ENCODE measurements at regions not wholly inside any gene's neighbourhood (a gene's known extent, or its start where the extent isn't known, plus 50 kb on each side); places are given as distances from the start of the nearest gene placed in this dataset.

GRCh38 chrX:121781991-121782390 is 734.6 kb downstream of the GLUD2 start:
- DNase-seq, result no peak
- Histone ChIP-seq H3K4me1 (no peaks in the 10 kb centered on the region), H3K9me3 (peaks cover 0 to 9% (median 0%) of the 10 kb centered on the region in 8 donors), H3K4me3 (no peak overlapping the region), H3K27me3 (replicated peaks in 1 of 7) (no peaks in the 10 kb centered on the region), H3K36me3 (no peaks in the 10 kb centered on the region), H3K27ac (no peak overlapping the region)
- intact Hi-C loops (cut with DNase I; ENCODE audit: low total_unique reads), result no loop called here
- TF ChIP-seq, protein P1, sequence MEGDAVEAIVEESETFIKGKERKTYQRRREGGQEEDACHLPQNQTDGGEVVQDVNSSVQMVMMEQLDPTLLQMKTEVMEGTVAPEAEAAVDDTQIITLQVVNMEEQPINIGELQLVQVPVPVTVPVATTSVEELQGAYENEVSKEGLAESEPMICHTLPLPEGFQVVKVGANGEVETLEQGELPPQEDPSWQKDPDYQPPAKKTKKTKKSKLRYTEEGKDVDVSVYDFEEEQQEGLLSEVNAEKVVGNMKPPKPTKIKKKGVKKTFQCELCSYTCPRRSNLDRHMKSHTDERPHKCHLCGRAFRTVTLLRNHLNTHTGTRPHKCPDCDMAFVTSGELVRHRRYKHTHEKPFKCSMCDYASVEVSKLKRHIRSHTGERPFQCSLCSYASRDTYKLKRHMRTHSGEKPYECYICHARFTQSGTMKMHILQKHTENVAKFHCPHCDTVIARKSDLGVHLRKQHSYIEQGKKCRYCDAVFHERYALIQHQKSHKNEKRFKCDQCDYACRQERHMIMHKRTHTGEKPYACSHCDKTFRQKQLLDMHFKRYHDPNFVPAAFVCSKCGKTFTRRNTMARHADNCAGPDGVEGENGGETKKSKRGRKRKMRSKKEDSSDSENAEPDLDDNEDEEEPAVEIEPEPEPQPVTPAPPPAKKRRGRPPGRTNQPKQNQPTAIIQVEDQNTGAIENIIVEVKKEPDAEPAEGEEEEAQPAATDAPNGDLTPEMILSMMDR (IDR thresholded peaks at IDR 0.05 in 8 of 11, conservative IDR thresholded peaks at IDR 0.05 in 3 of 11), result no peak
- no peak for TF ChIP-seq POLR2A (IDR thresholded peaks at IDR 0.05)
- TF ChIP-seq POLR2AphosphoS5 (IDR thresholded peaks at IDR 0.05), result no peak

DNA sequence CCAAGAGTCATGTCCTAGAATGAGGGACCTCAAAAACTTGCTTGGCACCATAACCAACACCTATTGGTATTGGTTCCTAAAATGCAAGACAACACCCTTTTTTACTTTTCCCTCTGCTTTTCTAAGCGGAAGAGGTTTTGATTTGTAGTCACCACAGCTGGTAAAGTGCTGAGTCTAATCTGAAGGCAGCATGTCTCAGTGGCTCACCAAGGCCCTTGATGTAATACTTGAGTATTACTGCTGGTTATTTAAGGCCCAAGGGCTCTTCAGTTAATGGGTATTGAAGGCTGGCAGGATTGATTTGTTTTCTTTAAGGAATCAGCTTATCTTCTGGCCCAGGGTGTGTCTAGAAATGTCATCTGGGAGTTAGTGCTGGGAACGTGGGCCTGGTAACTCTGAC is 735.1 kb downstream of the GLUD2 start:
- DNase-seq, result no peak
- no peak overlapping the region for H3K27ac ChIP-seq
- WGBS, 5 donors, result 50 to 78% (median 70%) methylated on average over 2 of the region's 2 CpGs
- no peak overlapping the region for H3K4me3 ChIP-seq
- TF ChIP-seq POLR2AphosphoS5 (IDR thresholded peaks at IDR 0.05) (no peak), POLR2A (IDR thresholded peaks at IDR 0.05) (no peak)
- H3K9me3 ChIP-seq, result peaks cover 0 to 9% (median 0%) of the 10 kb centered on the region in 8 donors
- no peaks in the 10 kb centered on the region for H3K27me3 ChIP-seq (replicated peaks in 1 of 7)
- H3K36me3 ChIP-seq, result no peaks in the 10 kb centered on the region
- intact Hi-C loops (cut with DNase I; ENCODE audit: low total_unique reads), result no loop called here
- H3K4me1 ChIP-seq, result no peaks in the 10 kb centered on the region

DNA sequence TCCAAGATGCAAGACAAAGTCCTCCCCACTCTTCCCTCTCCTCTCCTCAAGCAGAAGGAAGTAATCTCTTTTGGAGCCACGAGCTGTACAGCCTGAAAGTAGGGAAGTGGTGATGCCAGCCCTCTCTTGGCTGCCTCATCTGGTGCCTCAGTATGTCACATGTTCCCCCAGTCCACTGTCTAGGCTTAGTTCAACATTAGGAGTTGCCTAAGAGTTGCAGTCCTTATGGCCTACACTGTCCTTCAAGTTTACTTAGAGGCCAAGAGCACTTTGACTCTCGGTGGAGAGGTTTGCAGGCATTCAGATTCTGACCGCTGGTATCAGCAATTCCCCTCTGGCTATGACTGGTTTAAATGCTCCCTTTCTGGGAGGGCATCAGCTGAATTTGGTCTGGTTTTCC is 735.6 kb downstream of the GLUD2 start:
- H3K27ac ChIP-seq, result no peak overlapping the region
- 43 to 90% (median 59%) methylated on average over 2 to 3 of the region's 3 CpGs for WGBS, 5 donors
- peaks cover 0 to 7% (median 0%) of the 10 kb centered on the region in 8 donors for H3K9me3 ChIP-seq
- intact Hi-C loops (cut with DNase I; ENCODE audit: low total_unique reads), result no loop called here
- TF ChIP-seq POLR2AphosphoS5 (IDR thresholded peaks at IDR 0.05) (no peak), POLR2A (IDR thresholded peaks at IDR 0.05) (no peak)
- TF ChIP-seq, protein P1 (IDR thresholded peaks at IDR 0.05 in 8 of 11, conservative IDR thresholded peaks at IDR 0.05 in 3 of 11), result no peak
- no peak for DNase-seq
- H3K4me3 ChIP-seq, result no peak overlapping the region
- no peaks in the 10 kb centered on the region for H3K4me1 ChIP-seq
- no peaks in the 10 kb centered on the region for H3K36me3 ChIP-seq
- no peaks in the 10 kb centered on the region for H3K27me3 ChIP-seq (replicated peaks in 1 of 7)

- intact Hi-C loops (cut with DNase I; ENCODE audit: low total_unique reads), result no loop called here
- DNase-seq, result no peak
- peaks cover 0 to 29% (median 0%) of the 10 kb centered on the region in 8 donors for H3K9me3 ChIP-seq
- H3K36me3 ChIP-seq, result no peaks in the 10 kb centered on the region
- no peak overlapping the region for H3K27ac ChIP-seq
- H3K4me1 ChIP-seq, result no peaks in the 10 kb centered on the region
- TF ChIP-seq, protein P1 (IDR thresholded peaks at IDR 0.05 in 8 of 11, conservative IDR thresholded peaks at IDR 0.05 in 3 of 11), result no peak
- no peak for TF ChIP-seq POLR2A (IDR thresholded peaks at IDR 0.05)
- TF ChIP-seq POLR2AphosphoS5 (IDR thresholded peaks at IDR 0.05), result no peak
- 55 to 100% (median 83%) methylated on average over 2 to 7 of the region's 7 CpGs for WGBS, 5 donors
- no peaks in the 10 kb centered on the region for H3K27me3 ChIP-seq (replicated peaks in 1 of 7)
- no peak overlapping the region for H3K4me3 ChIP-seq
These were observed 755.5 kb downstream of the GLUD2 start for GRCh38 chrX:121802881-121803412.

DNA sequence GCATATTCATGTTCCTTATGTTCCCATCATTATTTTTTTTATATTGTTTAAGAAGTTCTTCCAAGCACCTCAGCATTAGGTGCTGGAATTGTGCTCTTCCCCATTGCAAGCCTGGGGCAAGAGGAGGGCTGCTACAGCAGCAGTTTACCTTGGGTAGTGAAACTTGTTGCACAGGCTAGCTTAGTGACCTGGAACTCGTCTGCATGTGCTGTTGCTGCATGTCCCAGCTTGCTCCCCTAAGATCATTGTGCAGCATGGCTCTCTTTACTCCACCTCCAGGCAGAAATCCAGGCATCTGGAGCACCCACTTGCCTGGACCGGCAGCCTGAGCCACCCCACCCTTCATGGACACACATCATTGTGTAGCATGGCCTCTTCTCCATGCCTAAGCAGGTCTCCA is 776.0 kb downstream of the GLUD2 start:
- TF ChIP-seq POLR2A (IDR thresholded peaks at IDR 0.05) (no peak), POLR2AphosphoS5 (IDR thresholded peaks at IDR 0.05) (no peak)

More for the DNA sequence above, 776.0 kb downstream of the GLUD2 start:
- H3K27ac ChIP-seq, result no peak overlapping the region
- WGBS, 5 donors, result 29 to 71% (median 50%) methylated on average over 1 to 2 of the region's 2 CpGs
- no peaks in the 10 kb centered on the region for H3K36me3 ChIP-seq
- H3K4me1 ChIP-seq, result no peaks in the 10 kb centered on the region
- H3K4me3 ChIP-seq, result no peak overlapping the region
- intact Hi-C loops (cut with DNase I; ENCODE audit: low total_unique reads), result no loop called here
- H3K9me3 ChIP-seq, result no peaks in the 10 kb centered on the region
- no peak for DNase-seq
- H3K27me3 ChIP-seq (replicated peaks in 1 of 7), result no peaks in the 10 kb centered on the region

Data from spleen (tissue), 11 donors.